ENCODE measurements at regions not wholly inside any gene's neighbourhood (a gene's known extent, or its start where the extent isn't known, plus 50 kb on each side); places are given as distances from the start of the nearest gene placed in this dataset.

DNA sequence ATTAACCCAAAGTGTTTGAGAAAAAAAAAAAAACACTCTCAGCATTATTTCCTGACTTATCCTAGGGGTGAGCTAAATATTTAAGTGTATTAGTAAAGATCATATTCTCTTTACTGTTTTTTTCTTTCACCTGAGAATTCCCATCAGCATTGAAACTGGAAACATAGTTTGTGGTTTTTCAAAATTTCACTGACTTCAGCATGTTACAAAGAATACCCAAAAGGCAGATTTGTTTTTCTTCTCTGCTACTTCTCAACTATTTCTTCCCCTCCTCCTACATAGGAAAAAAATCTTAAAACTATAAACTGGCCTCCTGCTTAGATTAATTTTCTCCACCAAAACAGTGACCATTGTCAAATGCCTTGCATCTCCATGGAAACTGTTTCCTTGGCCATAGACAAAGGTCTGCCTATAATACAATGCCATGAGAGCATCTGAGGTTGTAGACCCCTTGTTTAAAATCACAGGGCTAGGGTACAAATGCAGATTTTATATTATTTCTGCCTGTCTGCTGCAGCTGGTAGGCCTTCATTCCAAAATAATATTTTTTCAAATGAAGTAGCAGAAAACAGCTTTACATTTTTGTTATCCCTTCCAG, 179.7 kb upstream of the GALNT5 start:
- Histone ChIP-seq H3K27ac (ENCODE audit: insufficient read depth, low read length) (no peak overlapping the region), H3K79me2 (ENCODE audit: control insufficient read depth, insufficient read depth, low read length) (no peaks in the 10 kb centered on the region), H4K20me1 (ENCODE audit: control insufficient read depth, extremely low read depth, insufficient read depth, low read length) (no peaks in the 10 kb centered on the region), H3K36me3 (ENCODE audit: control insufficient read depth, insufficient read depth, low read length) (no peaks in the 10 kb centered on the region), H3K27me3 (ENCODE audit: control insufficient read depth, insufficient read depth, low read length) (no peaks in the 10 kb centered on the region), H3K4me1 (ENCODE audit: control insufficient read depth, extremely low read depth, insufficient read depth, low read length) (no peaks in the 10 kb centered on the region), H3K9ac (ENCODE audit: insufficient read depth, low read length) (no peak overlapping the region), H3K9me3 (ENCODE audit: control insufficient read depth, insufficient read depth, low read depth, low read length) (no peaks in the 10 kb centered on the region), H2AFZ (ENCODE audit: low read length) (no peak overlapping the region), H3K4me2 (ENCODE audit: extremely low read depth, insufficient read depth, low read length) (no peak overlapping the region), H3K4me3 (replicated peaks in 1 of 4; ENCODE audit: control extremely low read depth in 1 of 4, insufficient read depth in 1 of 4, low read depth in 3 of 4, low read length in 4 of 4) (no peak overlapping the region)
- TF ChIP-seq, protein P1, sequence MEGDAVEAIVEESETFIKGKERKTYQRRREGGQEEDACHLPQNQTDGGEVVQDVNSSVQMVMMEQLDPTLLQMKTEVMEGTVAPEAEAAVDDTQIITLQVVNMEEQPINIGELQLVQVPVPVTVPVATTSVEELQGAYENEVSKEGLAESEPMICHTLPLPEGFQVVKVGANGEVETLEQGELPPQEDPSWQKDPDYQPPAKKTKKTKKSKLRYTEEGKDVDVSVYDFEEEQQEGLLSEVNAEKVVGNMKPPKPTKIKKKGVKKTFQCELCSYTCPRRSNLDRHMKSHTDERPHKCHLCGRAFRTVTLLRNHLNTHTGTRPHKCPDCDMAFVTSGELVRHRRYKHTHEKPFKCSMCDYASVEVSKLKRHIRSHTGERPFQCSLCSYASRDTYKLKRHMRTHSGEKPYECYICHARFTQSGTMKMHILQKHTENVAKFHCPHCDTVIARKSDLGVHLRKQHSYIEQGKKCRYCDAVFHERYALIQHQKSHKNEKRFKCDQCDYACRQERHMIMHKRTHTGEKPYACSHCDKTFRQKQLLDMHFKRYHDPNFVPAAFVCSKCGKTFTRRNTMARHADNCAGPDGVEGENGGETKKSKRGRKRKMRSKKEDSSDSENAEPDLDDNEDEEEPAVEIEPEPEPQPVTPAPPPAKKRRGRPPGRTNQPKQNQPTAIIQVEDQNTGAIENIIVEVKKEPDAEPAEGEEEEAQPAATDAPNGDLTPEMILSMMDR (conservative IDR thresholded peaks at IDR 0.05 in 1 of 2, IDR thresholded peaks at IDR 0.05 in 1 of 2; ENCODE audit: low read depth in 1 of 2, low read length in 2 of 2): no peak
- TF ChIP-seq EZH2 (IDR thresholded peaks at IDR 0.05; ENCODE audit: low read length, missing control alignments): no peak
- DNase-seq (ENCODE audit: low read depth in 2 of 2): no peak

DNA sequence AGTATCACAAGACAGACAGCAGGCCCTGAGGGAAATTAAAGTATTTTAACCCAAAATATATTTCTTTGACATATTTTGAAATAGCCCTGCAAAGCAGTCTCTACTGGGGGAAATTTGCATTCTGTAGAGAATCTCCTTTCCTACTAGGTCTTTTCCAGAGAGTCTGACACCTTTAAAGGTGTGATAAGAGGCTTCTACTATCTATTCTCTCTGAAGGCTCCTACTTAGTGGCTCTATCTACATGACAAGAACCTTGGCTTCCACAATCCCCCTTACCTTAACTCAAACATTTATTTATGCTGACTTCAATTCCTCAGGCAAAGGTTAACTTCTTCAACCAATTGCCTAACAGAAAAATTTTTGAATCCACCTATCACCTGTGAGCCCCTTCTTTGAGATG, 174.6 kb upstream of the GALNT5 start:
- Histone ChIP-seq H3K79me2 (ENCODE audit: control insufficient read depth, insufficient read depth, low read length) (no peaks in the 10 kb centered on the region), H3K27me3 (ENCODE audit: control insufficient read depth, insufficient read depth, low read length) (no peaks in the 10 kb centered on the region), H3K9me3 (ENCODE audit: control insufficient read depth, insufficient read depth, low read depth, low read length) (no peaks in the 10 kb centered on the region), H3K4me3 (replicated peaks in 1 of 4; ENCODE audit: control extremely low read depth in 1 of 4, insufficient read depth in 1 of 4, low read depth in 3 of 4, low read length in 4 of 4) (no peak overlapping the region), H3K36me3 (ENCODE audit: control insufficient read depth, insufficient read depth, low read length) (no peaks in the 10 kb centered on the region), H3K9ac (ENCODE audit: insufficient read depth, low read length) (no peak overlapping the region), H2AFZ (ENCODE audit: low read length) (no peak overlapping the region), H3K4me2 (ENCODE audit: extremely low read depth, insufficient read depth, low read length) (no peak overlapping the region), H4K20me1 (ENCODE audit: control insufficient read depth, extremely low read depth, insufficient read depth, low read length) (no peaks in the 10 kb centered on the region), H3K4me1 (ENCODE audit: control insufficient read depth, extremely low read depth, insufficient read depth, low read length) (peaks cover 5% of the 10 kb centered on the region), H3K27ac (ENCODE audit: insufficient read depth, low read length) (no peak overlapping the region)
- TF ChIP-seq, protein P1 (conservative IDR thresholded peaks at IDR 0.05 in 1 of 2, IDR thresholded peaks at IDR 0.05 in 1 of 2; ENCODE audit: low read depth in 1 of 2, low read length in 2 of 2): no peak
- no peak for TF ChIP-seq EZH2 (IDR thresholded peaks at IDR 0.05; ENCODE audit: low read length, missing control alignments)
- DNase-seq (ENCODE audit: low read depth in 2 of 2): no peak

DNA sequence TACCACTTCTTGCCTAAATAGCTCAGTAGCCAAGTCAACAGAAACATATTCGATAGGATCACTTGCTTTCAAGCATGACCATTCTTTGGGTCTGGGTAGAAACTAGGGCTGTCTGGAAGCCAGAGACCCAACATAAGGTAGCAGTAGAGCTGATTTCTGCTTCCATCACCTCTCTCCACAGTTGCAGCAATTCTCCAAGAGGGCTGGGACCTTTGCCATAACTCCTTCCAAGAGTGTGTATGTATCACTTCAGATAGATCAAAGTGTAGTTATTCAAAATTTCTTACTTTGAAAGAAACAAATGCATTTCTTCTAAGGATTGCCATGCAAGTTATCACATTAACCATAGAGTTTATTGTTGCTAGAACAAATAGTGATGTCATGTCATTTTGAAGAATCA, 172.0 kb upstream of the GALNT5 start:
- H3K4me1 ChIP-seq (ENCODE audit: control insufficient read depth, extremely low read depth, insufficient read depth, low read length): peaks cover 5% of the 10 kb centered on the region
- TF ChIP-seq, protein P1 (conservative IDR thresholded peaks at IDR 0.05 in 1 of 2, IDR thresholded peaks at IDR 0.05 in 1 of 2; ENCODE audit: low read depth in 1 of 2, low read length in 2 of 2): no peak
- TF ChIP-seq EZH2 (IDR thresholded peaks at IDR 0.05; ENCODE audit: low read length, missing control alignments): no peak
- no peak overlapping the region for H3K4me3 ChIP-seq (replicated peaks in 1 of 4; ENCODE audit: control extremely low read depth in 1 of 4, insufficient read depth in 1 of 4, low read depth in 3 of 4, low read length in 4 of 4)
- no peak overlapping the region for H3K9ac ChIP-seq (ENCODE audit: insufficient read depth, low read length)
- DNase-seq (ENCODE audit: low read depth in 2 of 2): peak in 1 of 2 donors; percentile 11
- no peaks in the 10 kb centered on the region for H3K9me3 ChIP-seq (ENCODE audit: control insufficient read depth, insufficient read depth, low read depth, low read length)
- H3K4me2 ChIP-seq (ENCODE audit: extremely low read depth, insufficient read depth, low read length): no peak overlapping the region
- no peaks in the 10 kb centered on the region for H4K20me1 ChIP-seq (ENCODE audit: control insufficient read depth, extremely low read depth, insufficient read depth, low read length)
- no peak overlapping the region for H2AFZ ChIP-seq (ENCODE audit: low read length)
- no peak overlapping the region for H3K27ac ChIP-seq (ENCODE audit: insufficient read depth, low read length)
- no peaks in the 10 kb centered on the region for H3K36me3 ChIP-seq (ENCODE audit: control insufficient read depth, insufficient read depth, low read length)
- H3K27me3 ChIP-seq (ENCODE audit: control insufficient read depth, insufficient read depth, low read length): no peaks in the 10 kb centered on the region
- no peaks in the 10 kb centered on the region for H3K79me2 ChIP-seq (ENCODE audit: control insufficient read depth, insufficient read depth, low read length)

Measured in fibroblast of lung (primary cell).